PC-9 (cell line): ENCODE measurements at regions not wholly inside any gene's neighbourhood (a gene's known extent, or its start where the extent isn't known, plus 50 kb on each side); places are given as distances from the start of the nearest gene placed in this dataset.
A peak's percentile ranks its signal among the peaks of the same experiment; 100 is the strongest.

Experiments
- BruUV-seq: library from RNA; stranded (reverse); fragments of 400-500 nt; replicated peaks from 2 replicates; lab custom pipeline; 2021; lab: Mats Ljungman, UMichigan
- CTCF ChIA-PET: fragments of 300-600 bp; sonication (Branson Sonifier 250); formaldehyde crosslinking; loops from one replicate; lab custom pipeline; 2022; ENCODE audit warnings: antibody characterized with exemption; lab: Charles Lee
- POLR2A ChIA-PET: fragments of 300-600 bp; sonication (Branson Sonifier 250); formaldehyde crosslinking; loops from one replicate; lab custom pipeline; 2022; ENCODE audit warnings: antibody characterized with exemption; ENCODE audit not compliant: unreplicated experiment; lab: Charles Lee
- DNase-seq, 2 experiments: peaks; one replicate each; pipeline versions ENCODE4 v3.0.0 to v3.0.0-alpha.2; 2015 to 2022; ENCODE audit warnings: mixed read lengths in 1 of 2
- H2AFZ ChIP-seq: fragments of 200-600 bp; sonication (generic); 2 replicates; pipeline ENCODE4 v1.8.1; 2017; ENCODE audit warnings: antibody characterized with exemption
- H3F3A ChIP-seq: fragments of 200-600 bp; sonication (generic); 2 replicates; pipeline ENCODE4 v1.8.1; 2017; ENCODE audit warnings: antibody characterized with exemption, mild to moderate bottlenecking, low read depth; ENCODE audit not compliant: insufficient read depth
- H3K27ac ChIP-seq: fragments of 200-600 bp; sonication (generic); 2 replicates; pipeline ENCODE4 v1.6.1; 2016; ENCODE audit warnings: mixed run types
- H3K27me3 ChIP-seq: fragments of 200-600 bp; sonication (generic); 2 replicates; pipeline ENCODE4 v1.6.1; 2016; ENCODE audit warnings: low read depth, mixed run types; ENCODE audit not compliant: insufficient read depth
- H3K36me3 ChIP-seq: fragments of 200-600 bp; sonication (generic); 2 replicates; pipeline ENCODE4 v1.6.1; 2016; ENCODE audit warnings: low read depth, mixed run types
- H3K4me1 ChIP-seq: fragments of 200-600 bp; sonication (generic); replicated peaks from 2 replicates; pipeline ENCODE4 v1.6.1; 2016; ENCODE audit warnings: mixed run types; ENCODE audit not compliant: insufficient read depth
- H3K4me2 ChIP-seq: fragments of 200-600 bp; sonication (generic); 2 replicates; pipeline ENCODE4 v1.6.1; 2017; ENCODE audit warnings: mixed run types
- H3K4me3 ChIP-seq: fragments of 200-600 bp; sonication (generic); 2 replicates; pipeline ENCODE4 v1.6.1; 2016; ENCODE audit warnings: mixed run types
- H3K79me2 ChIP-seq: fragments of 200-600 bp; sonication (generic); 2 replicates; pipeline ENCODE4 v1.6.1; 2017; ENCODE audit warnings: low read depth, mixed run types
- H3K9me2 ChIP-seq: fragments of 200-600 bp; sonication (generic); 2 replicates; pipeline ENCODE4 v1.8.1; 2017; ENCODE audit warnings: mild to moderate bottlenecking; ENCODE audit not compliant: insufficient read depth
- H3K9me3 ChIP-seq: fragments of 200-600 bp; sonication (generic); 2 replicates; pipeline ENCODE4 v1.8.1; 2016; ENCODE audit warnings: low read depth; ENCODE audit not compliant: insufficient read depth
- H4K20me1 ChIP-seq: fragments of 200-600 bp; sonication (generic); 2 replicates; pipeline ENCODE4 v1.8.1; 2017; ENCODE audit not compliant: insufficient read depth
- CTCF ChIP-seq: fragments of 200-600 bp; sonication (generic); conservative IDR thresholded peaks from 2 replicates; pipeline ENCODE4 v1.6.1; 2017; ENCODE audit warnings: mixed run types, antibody characterized with exemption, mild to moderate bottlenecking, moderate library complexity
- EZH2 ChIP-seq: fragments of 200-600 bp; sonication (generic); IDR thresholded peaks from 2 replicates; pipeline ENCODE4 v1.8.0; 2017; ENCODE audit warnings: antibody characterized with exemption, low read depth
- intact Hi-C: fragments of 100-400 bp; cut with micrococcal nuclease; formaldehyde crosslinking; loops from one replicate; pipeline ENCODE4 v1.10.0; 2022; ENCODE audit not compliant: unreplicated experiment

- no peaks in the 10 kb centered on the region for H4K20me1 ChIP-seq
- peak; percentile 76 to 87 for DNase-seq
- peaks cover 12% of the 10 kb centered on the region for H3F3A ChIP-seq
- peak overlapping the region; percentile 91 for H2AFZ ChIP-seq
- no peaks in the 10 kb centered on the region for H3K36me3 ChIP-seq
- ChIA-PET POLR2A (no interaction called here), CTCF (interaction anchor here (1.0 to 1.6 kb wide), 3 partner anchors 75 to 353 kb away, joined by 4 to 9 read pairs (median 5); partner anchors contain the start of genes CHD6 and LPIN3)
- H3K27ac ChIP-seq = peak overlapping the region; percentile 52
- H3K27me3 ChIP-seq = peaks cover 15% of the 10 kb centered on the region; the same call in 1 of the 2 replicates
- H3K79me2 ChIP-seq = no peaks in the 10 kb centered on the region
- intact Hi-C loops = loop anchor here (1.0 to 5.0 kb wide), 4 partner anchors 75 to 353 kb away; partner anchors contain the start of genes CHD6 and LPIN3
- TF ChIP-seq CTCF = peak; percentile 66; the same call in 1 of the 2 replicates
- TF ChIP-seq EZH2 = no peak
- H3K9me3 ChIP-seq = no peaks in the 10 kb centered on the region
- peak overlapping the region; percentile 83 for H3K4me3 ChIP-seq
- TSS peak; percentile 78 for BruUV-seq
- H3K9me2 ChIP-seq = no peaks in the 10 kb centered on the region
- peaks cover 12% of the 10 kb centered on the region for H3K4me1 ChIP-seq
- peak overlapping the region; percentile 100 for H3K4me2 ChIP-seq
Measured at GRCh38 chr20:41693136-41693979, 75.2 kb upstream of the CHD6 start.

GRCh38 chr20:41692479-41693135 lies 74.4 kb upstream of the CHD6 start:
- intact Hi-C loops = loop anchor here (1.0 to 5.0 kb wide), 4 partner anchors 74 to 352 kb away; partner anchors contain the start of genes CHD6 and LPIN3
- Histone ChIP-seq H3K4me3 (peak overlapping the region; percentile 83), H3K9me2 (no peaks in the 10 kb centered on the region), H3K27ac (no peak overlapping the region), H4K20me1 (no peaks in the 10 kb centered on the region), H3K4me2 (peak overlapping the region; percentile 100), H3K79me2 (no peaks in the 10 kb centered on the region), H3K36me3 (no peaks in the 10 kb centered on the region), H3F3A (peaks cover 12% of the 10 kb centered on the region), H3K9me3 (no peaks in the 10 kb centered on the region), H3K4me1 (peaks cover 12% of the 10 kb centered on the region), H3K27me3 (peaks cover 21% of the 10 kb centered on the region; the same call in 1 of the 2 replicates), H2AFZ (peak overlapping the region; percentile 91)
- TF ChIP-seq EZH2 (no peak), CTCF (no peak)
- ChIA-PET POLR2A (no interaction called here), CTCF (interaction anchor here (0.6 to 1.6 kb wide), 4 partner anchors 74 to 522 kb away, joined by 3 to 9 read pairs (median 4); partner anchors contain the start of genes CHD6 and LPIN3)
- peak; percentile 54 to 58 for DNase-seq
- BruUV-seq = no TSS peak

GRCh38 chr20:41691443-41691842 lies 73.3 kb upstream of the CHD6 start:
- no peak for DNase-seq
- no peaks in the 10 kb centered on the region for H4K20me1 ChIP-seq
- ChIA-PET CTCF (no interaction called here), POLR2A (no interaction called here)
- no peaks in the 10 kb centered on the region for H3K36me3 ChIP-seq
- no peaks in the 10 kb centered on the region for H3K9me3 ChIP-seq
- peaks cover 12% of the 10 kb centered on the region for H3F3A ChIP-seq
- BruUV-seq = no TSS peak
- H3K9me2 ChIP-seq = no peaks in the 10 kb centered on the region
- no peak overlapping the region for H3K4me2 ChIP-seq
- intact Hi-C loops = loop anchor here (5.0 kb wide), 2 partner anchors 174 to 214 kb away; no protein-coding TSS in a partner anchor
- peaks cover 12% of the 10 kb centered on the region for H3K4me1 ChIP-seq
- no peak overlapping the region for H3K27ac ChIP-seq
- peaks cover 32% of the 10 kb centered on the region for H3K27me3 ChIP-seq
- H3K79me2 ChIP-seq = no peaks in the 10 kb centered on the region
- no peak overlapping the region for H3K4me3 ChIP-seq
- no peak overlapping the region for H2AFZ ChIP-seq
- TF ChIP-seq EZH2 (no peak), CTCF (no peak)
